KMS-11 (cell line): ENCODE measurements at regions not wholly inside any gene's neighbourhood (a gene's known extent, or its start where the extent isn't known, plus 50 kb on each side); places are given as distances from the start of the nearest gene placed in this dataset.

Experiments
- H2AFZ ChIP-seq: fragments of 200-600 bp; sonication (generic); 2 replicates; pipeline ENCODE4 v1.6.1; 2016; ENCODE audit warnings: antibody characterized with exemption, mixed run types, low read depth
- H3K27ac ChIP-seq: fragments of 200-600 bp; sonication (generic); 2 replicates; pipeline ENCODE4 v1.6.1; 2016; ENCODE audit warnings: mild to moderate bottlenecking, mixed run types
- H3K27me3 ChIP-seq: fragments of 200-600 bp; sonication (generic); 2 replicates; pipeline ENCODE4 v1.6.1; 2017; ENCODE audit warnings: mild to moderate bottlenecking, low read depth, mixed run types, moderate library complexity; ENCODE audit not compliant: insufficient read depth
- H3K36me3 ChIP-seq: fragments of 200-600 bp; sonication (generic); 2 replicates; pipeline ENCODE4 v1.6.1; 2017; ENCODE audit warnings: mild to moderate bottlenecking, mixed run types; ENCODE audit not compliant: insufficient read depth
- H3K4me1 ChIP-seq: fragments of 200-600 bp; sonication (generic); 2 replicates; pipeline ENCODE4 v1.6.1; 2016; ENCODE audit warnings: mild to moderate bottlenecking, low read depth, mixed run types; ENCODE audit not compliant: poor library complexity, severe bottlenecking
- H3K4me2 ChIP-seq: fragments of 200-600 bp; sonication (generic); 2 replicates; pipeline ENCODE4 v1.7.0; 2016; ENCODE audit warnings: mild to moderate bottlenecking, mixed run types
- H3K4me3 ChIP-seq: fragments of 200-600 bp; sonication (generic); IDR thresholded peaks from 2 replicates; pipeline ENCODE4 v1.6.1; 2017; ENCODE audit warnings: low read depth, low read length, mixed read lengths; ENCODE audit not compliant: insufficient read depth
- H3K79me2 ChIP-seq: fragments of 200-600 bp; sonication (generic); 2 replicates; pipeline ENCODE4 v1.6.1; 2016; ENCODE audit warnings: low read depth, mixed run types; ENCODE audit not compliant: insufficient read depth
- H3K9ac ChIP-seq: fragments of 200-600 bp; sonication (generic); 2 replicates; pipeline ENCODE4 v1.6.1; 2016; ENCODE audit warnings: mild to moderate bottlenecking, mixed run types
- H4K20me1 ChIP-seq: fragments of 200-600 bp; sonication (generic); 2 replicates; pipeline ENCODE4 v1.6.1; 2016; ENCODE audit warnings: mild to moderate bottlenecking, mixed run types; ENCODE audit not compliant: insufficient read depth
- CTCF ChIP-seq: fragments of 200-600 bp; sonication (generic); conservative IDR thresholded peaks from 2 replicates; pipeline ENCODE4 v1.6.1; 2017; ENCODE audit warnings: low read depth, mild to moderate bottlenecking, antibody characterized with exemption, low read length, moderate library complexity, mixed read lengths

- TF ChIP-seq CTCF: no peak
Measured at GRCh38 chr1:79100385-79100784, 93.9 kb upstream of the ADGRL4 start.

GRCh38 chr1:79090985-79091384, 84.5 kb upstream of the ADGRL4 start:
- no peaks in the 10 kb centered on the region for H3K27me3 ChIP-seq
- H4K20me1 ChIP-seq: no peaks in the 10 kb centered on the region
- no peak overlapping the region for H3K4me3 ChIP-seq
- no peak overlapping the region for H2AFZ ChIP-seq
- H3K27ac ChIP-seq: no peak overlapping the region
- H3K79me2 ChIP-seq: no peaks in the 10 kb centered on the region
- TF ChIP-seq CTCF: no peak
- no peak overlapping the region for H3K9ac ChIP-seq
- H3K4me1 ChIP-seq: no peaks in the 10 kb centered on the region
- H3K4me2 ChIP-seq: no peak overlapping the region
- H3K36me3 ChIP-seq: no peaks in the 10 kb centered on the region

More at GRCh38 chr1:79100385-79100784, 93.9 kb upstream of the ADGRL4 start:
- Histone ChIP-seq H3K9ac (peak overlapping the region; percentile 20; the same call in 1 of the 2 replicates), H3K36me3 (no peaks in the 10 kb centered on the region), H3K4me1 (peaks cover 35% of the 10 kb centered on the region), H4K20me1 (no peaks in the 10 kb centered on the region), H3K27me3 (no peaks in the 10 kb centered on the region), H3K4me2 (peak overlapping the region; percentile 44; the same call in 1 of the 2 replicates), H3K27ac (peak overlapping the region; percentile 79), H3K4me3 (no peak overlapping the region), H2AFZ (peak overlapping the region; percentile 34), H3K79me2 (no peaks in the 10 kb centered on the region)

GRCh38 chr1:79089946-79090345, 83.4 kb upstream of the ADGRL4 start:
- Histone ChIP-seq H3K79me2 (no peaks in the 10 kb centered on the region), H3K4me2 (no peak overlapping the region), H3K4me1 (no peaks in the 10 kb centered on the region), H4K20me1 (no peaks in the 10 kb centered on the region), H3K27me3 (no peaks in the 10 kb centered on the region), H3K36me3 (no peaks in the 10 kb centered on the region), H2AFZ (no peak overlapping the region), H3K9ac (no peak overlapping the region), H3K4me3 (no peak overlapping the region), H3K27ac (no peak overlapping the region)
- TF ChIP-seq CTCF: no peak

- Histone ChIP-seq H4K20me1 (no peaks in the 10 kb centered on the region), H3K36me3 (no peaks in the 10 kb centered on the region), H3K4me2 (no peak overlapping the region), H3K4me1 (no peaks in the 10 kb centered on the region), H3K27ac (no peak overlapping the region), H3K9ac (no peak overlapping the region), H3K4me3 (no peak overlapping the region), H2AFZ (no peak overlapping the region), H3K79me2 (no peaks in the 10 kb centered on the region), H3K27me3 (no peaks in the 10 kb centered on the region)
- no peak for TF ChIP-seq CTCF
Measured at GRCh38 chr1:79082233-79082632, 75.7 kb upstream of the ADGRL4 start.
